NCI-H526 treated with DMSO at 0.1 percent for 48 hours (cell line): ENCODE measurements at regions not wholly inside any gene's neighbourhood (a gene's known extent, or its start where the extent isn't known, plus 50 kb on each side); places are given as distances from the start of the nearest gene placed in this dataset.

Experiments
- DNase-seq: peaks from one replicate; lab custom pipeline; 2025; lab: John Stamatoyannopoulos, UW

DNA sequence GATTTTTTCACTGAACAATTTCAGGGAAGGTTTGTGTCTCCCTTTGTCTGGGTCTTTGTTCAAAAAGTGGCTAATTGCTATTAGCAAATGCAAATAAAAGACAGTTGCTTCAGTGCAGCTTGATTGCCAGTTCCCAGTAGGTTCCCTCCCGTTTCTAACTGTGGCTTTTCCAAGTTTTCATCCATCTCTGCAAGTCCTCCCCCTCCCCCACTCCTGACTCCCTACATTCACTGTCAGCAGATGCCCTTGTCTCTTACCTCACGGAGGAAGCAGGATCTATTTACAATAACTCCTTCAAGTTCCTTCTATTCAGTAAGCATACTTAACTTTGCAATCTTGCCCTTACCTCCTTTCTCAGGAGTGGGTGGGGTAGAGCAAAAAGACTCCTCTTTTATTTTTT, 55.4 kb upstream of the SCEL start:
- no peak for DNase-seq

DNA sequence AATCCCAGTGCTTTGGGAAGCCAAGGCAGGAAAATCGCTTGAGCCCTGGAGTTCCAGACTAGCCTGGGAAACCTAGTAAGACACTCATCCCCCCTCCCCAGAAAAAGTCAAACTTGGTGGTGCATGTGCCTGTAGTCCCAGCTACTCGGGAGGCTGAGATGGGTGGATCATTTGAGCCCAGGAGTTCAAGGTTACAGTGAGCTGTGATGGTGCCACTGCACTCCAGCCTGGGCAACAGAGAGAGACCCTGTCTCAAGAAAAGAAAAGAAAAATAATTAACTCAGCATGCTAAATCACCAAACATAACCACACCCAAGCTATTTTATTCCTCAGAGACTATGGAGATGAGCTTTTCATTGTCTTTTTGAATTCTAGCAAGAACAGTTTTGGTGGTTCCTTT, 56.2 kb upstream of the SCEL start:
- no peak for DNase-seq

DNA sequence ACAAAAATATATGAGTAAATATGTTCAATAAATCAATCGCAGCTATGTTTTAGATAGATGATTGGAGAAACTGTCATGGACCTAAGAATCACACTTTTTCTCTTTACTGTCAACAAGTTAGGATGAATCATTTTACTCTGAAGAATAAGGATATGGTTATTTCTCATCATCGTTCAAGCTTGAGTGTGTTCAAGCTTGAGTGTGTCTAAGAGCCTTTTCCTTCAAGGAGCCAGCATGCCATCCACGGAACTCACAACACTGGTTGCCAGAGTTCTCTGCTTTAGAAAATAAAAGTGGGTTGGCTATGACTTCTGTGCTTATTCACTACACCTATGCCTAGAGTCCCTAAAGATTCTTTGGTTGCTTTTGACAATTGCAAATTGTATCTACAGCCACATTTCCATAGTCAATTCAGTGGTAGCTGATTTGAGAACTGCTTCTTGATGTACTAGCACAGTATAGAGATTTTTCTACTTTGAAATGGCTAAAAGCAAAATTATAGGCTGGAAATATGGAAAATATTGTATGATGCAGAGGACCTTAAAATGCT, 58.1 kb upstream of the SCEL start:
- DNase-seq = no peak

DNA sequence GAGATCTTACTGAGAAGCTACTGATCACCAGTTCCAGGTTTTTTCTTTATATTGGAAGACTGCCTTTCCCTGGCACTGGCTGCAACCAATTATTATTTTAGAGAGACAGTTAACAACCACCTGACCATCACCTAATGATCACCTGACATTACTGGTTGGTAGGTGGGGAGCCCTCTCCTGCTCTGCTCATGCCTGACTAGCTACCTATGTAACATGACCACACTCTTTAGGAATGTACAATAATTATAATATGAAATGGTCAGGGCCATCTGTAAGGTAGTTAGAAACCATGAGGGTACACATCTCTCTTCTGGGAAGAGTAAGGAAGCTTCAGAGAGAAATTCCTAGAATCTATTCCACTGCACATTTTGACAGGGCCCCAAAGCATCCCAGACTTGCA, 59.0 kb upstream of the SCEL start:
- DNase-seq = no peak

DNA sequence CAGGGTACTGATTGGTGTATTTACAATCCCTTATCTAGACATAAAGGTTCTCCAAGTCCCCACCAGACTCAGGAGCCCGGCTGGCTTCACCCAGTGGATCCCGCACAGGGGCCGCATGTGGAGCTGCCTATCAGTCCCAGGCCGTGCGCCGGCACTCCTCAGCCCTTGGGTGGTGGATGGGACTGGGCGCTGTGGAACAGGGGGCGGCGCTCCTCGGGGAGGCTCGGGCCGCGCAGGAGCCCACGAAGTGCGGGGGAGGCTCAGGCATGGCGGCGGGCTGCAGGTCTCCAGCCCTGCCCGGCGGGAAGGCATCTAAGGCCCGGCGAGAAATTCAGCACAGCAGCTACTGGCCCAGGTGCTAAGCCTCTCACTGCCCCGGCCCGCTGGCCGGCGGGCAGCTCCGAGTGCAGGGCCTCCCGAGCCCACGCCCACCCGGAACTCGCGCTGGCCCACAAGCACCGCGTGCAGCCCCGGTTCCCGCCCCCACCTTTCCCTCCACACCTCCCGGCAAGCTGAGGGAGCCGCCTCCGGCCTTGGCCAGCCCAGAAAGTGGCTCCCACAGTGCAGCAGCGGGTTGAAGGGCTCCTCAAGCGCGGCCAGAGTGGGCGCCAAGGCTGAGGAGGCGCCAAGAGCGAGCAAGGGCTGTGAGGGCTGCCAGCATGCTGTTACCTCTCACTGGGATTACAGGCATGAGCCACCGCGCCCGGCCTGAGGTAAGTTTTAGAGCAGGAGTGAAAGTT, 60.0 kb upstream of the SCEL start:
- DNase-seq = no peak

DNA sequence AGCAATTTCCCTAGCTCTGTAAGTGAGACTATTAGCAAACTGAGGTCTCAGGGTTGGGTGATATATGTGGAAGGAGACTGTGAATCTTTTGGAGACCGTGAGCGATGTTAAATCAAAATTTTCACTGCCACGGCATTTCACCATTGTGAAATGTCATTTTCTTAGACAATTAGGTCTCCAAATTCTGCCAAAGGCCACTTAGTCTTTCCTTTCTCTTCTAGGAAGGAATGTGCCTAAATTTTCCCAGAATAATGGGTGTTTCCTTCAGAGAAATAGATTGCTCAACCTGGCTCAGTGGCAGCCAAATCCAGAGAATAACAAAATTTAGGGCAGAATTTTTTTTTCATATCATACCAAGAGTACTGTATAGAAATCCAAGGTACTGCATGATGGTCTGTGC, 64.5 kb upstream of the SCEL start:
- DNase-seq = no peak

DNA sequence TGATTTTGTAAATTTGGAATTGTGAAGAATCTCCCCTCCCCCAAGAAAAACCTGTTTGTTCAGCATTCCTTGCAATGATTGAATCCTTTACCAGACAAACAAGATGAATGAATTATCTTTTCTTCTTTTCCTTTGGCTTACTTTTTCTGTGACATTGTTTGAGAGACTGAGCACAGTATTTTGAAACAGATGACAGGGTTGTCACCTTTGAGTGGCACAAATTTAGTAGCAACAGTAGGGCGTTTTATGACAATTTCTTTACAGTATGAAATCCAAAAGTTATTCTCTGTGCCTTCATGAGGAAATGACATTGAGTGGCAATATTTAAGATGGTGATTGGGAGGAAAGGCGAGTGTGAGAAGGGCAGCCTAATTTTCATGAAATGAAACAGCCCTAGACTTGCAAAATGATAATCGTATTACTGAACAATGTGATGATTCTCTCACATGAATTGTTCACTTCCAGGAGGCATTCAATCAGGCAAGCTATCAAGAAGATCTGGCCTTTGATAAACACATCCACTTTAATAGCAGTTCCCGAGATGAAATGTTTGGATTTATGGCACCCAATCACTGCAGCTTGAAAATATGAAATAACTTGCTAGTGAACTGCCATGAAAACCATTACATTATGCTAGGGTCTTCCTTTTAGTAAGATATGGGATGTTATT, 68.6 kb upstream of the SCEL start:
- DNase-seq = no peak

DNA sequence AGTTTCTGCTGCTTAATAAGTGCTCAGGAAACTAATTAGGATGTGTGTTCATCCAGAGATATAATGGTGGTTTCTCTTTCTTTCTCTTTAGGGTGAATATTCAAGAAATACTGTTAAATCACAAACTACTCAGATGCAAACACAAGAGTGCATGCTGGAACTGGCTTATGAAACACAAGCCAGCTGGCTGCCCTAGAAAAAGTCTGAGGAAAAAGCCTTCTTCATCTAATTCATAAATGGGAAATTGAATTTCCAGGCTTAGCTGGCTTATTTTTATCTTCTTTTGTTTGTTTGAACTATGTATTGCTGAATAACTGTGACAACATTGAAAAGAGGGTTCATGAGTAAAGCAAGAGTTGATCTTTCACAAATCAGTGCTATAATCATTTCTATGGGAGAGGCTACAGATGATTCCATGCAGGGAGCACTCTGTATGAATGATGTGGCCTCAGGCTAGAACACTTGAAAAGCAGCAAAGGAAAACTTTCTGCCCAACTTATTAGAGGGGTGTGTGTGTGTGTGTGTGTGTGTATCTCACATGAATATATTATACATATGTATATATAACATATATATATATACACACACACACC, 69.8 kb upstream of the SCEL start:
- DNase-seq = no peak

DNA sequence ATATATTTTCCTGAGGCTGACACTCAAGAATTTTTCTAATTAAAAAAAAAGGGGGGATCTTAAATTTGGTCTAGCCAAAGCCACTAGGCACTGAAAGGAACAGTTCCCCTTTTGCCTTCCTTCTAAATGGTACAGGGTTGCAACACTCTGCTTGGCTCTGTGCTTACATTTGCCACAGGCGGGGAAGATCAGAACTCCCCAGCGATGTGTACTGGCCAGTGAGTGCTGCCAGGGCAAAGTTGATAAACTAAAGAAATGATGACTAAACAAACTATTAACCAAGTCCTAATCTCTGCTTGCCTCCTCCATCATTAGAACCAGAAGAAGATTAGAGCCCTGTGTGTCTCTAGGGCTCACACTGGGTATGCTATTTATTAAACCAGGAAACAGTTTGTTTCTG, 75.3 kb upstream of the SCEL start:
- no peak for DNase-seq

DNA sequence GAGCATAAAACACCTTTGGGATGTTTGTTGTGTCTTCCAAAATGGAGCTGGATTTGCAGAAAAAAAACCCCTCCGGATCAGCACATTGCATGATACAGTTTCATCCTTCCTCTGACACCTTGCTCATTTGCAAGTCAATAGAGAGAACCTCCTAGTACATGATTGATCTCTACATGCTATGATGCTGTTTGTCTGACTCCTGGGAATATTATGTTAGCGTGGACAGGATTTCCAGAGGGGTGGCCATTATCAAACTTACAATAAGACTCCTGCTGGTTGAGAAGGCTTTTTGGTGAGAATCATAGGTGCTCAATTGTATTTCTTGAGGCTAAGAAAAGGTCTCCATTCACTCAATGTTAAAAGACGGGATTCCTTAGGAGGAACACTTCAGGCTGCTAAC, 75.9 kb upstream of the SCEL start:
- DNase-seq = no peak

DNA sequence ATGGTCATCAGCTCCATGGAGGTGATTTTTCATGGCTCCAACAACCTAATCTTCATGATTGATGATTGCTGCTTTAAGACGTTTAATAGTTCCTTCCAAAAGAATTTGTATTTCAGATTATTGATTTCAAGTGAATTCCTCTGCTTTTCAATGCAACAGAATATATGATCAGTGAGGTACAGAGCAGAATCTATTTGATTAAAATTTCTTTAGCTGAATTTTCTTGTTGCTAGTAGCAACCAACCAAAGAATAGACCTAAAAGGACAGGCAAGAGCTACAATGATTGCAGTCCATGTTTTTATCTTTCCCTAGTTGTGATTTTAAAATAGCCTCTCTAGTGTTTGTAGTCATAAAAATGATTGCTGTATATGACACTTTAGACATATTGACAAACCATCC, 76.8 kb upstream of the SCEL start:
- no peak for DNase-seq

DNA sequence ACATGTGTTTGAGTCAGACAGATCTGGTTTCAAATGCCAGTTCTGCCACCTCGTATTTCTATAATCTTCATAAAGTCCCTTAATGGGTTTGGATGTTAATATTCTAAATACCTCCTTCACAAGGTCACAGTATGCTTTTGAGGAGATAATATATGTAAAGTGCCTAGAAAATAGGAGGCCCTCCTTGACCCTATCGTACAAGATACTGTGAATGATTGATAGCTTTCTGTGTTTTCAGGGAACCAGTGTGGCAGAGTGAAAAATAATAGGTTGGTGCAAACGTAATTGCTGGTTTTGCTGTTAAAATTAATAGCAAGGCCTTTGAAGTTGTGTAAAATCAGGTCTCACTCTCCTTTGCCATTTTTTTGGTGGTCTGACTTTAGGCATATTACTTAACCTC, 77.5 kb upstream of the SCEL start:
- no peak for DNase-seq

DNA sequence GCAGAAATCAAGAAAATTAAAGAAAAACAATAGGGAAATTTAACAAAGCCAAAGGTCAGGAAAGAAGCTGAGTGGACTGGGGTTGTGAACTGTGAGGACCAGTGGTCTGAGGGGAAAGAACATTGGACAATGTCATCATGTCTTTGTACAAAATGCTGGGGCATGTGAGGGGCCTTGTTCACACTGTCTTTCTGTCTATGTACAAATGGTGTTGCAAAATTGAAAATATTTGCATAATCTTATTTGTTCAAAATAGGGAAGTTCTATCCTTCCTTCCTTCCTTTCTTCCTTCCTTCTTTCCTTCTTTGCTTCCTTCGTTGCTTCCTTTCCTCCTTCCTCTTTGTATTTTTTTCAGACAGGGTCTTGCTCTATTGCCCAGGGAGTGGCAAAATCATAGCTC, 79.2 kb upstream of the SCEL start:
- no peak for DNase-seq

DNA sequence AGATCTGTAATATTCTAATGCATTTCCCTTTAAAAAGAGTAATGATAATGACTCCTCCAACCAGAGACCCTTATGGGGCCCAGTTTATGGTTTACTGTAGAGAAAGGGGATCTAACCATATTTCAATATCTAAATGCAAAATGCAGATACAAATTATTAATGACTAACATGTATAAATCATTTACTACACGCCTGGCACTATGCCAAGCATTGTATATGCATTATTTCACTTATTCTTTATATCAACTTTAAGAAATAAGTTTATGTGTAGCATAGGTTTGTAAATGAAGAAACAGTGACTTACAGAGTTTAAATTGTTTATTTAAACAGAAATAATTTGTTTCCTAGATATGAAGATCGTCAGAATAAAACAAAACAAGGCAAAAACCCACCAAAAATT, 86.2 kb upstream of the SCEL start:
- no peak for DNase-seq

DNA sequence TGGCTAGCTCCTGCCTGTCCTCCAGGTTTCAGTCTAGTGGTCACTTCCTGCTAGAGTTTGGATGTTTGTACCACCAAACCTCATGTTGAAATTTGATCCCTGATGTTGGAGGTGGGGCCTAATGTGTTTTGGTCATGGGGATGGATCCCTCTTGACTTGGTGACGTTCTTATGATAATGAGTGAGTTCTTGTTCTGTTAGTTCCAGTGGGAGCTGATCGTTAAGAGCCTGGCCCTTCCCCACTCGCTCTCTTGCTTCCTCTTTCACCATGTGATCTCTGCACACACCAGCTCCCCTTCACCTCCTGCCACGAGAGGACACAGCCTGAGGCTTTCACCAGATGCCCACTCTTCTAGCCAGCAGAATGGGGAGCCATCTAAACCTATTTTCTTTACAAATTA, 86.8 kb upstream of the SCEL start:
- no peak for DNase-seq

DNA sequence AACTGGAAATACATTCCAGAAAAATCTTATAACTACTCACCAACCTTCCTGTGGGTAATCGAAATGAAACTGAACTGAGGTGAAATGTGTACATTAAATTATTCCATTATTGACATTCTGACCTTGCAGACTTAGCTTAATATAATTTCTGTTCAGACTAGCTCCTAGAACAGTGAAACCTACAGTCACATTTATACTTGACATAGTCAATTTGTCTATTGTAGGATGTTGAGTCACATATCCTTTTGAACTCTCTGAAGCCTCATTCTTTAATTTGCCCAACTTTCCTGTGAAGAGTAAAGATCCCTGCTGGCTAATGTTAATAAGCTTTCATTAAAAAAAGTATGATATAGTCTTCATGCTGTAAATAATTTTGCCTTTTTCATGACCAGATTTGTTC, 92.0 kb upstream of the SCEL start:
- DNase-seq = no peak

DNA sequence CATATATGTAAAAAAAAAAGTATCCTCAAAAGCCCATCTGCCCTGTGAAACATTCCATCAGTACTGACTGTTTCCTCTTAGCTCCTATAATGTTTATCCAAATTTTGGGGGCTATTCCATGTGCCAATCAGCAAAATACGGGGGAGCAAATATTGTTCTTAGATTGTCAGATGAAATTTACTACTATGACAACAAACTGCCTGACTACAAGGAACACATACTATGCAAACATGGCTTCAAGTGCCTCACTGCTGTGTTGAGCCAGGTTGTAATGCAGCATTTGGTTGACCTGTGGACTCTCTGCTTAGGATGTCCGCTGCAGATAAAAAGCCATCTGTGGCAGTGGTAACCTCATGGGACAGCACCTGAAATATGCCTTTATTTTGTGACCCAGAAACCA, 98.2 kb upstream of the SCEL start:
- no peak for DNase-seq

DNA sequence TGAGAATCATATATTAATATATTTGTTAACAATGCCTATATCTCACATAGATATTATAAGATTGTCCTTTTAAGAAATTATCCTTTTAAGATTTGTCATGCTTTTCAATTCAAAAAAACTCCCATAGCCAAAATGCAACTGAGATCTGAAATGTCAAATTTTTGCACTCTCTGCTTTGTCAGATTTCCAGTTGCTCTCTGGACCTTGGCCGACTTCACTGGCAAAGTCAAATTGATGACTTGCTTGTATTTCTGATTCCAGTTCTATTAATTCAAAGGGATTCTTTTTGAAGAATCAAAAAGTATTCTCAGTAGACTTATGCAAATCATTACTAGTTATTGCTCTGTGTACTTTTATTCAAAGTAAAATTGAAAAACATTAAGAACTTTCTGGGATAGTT, 101.2 kb upstream of the SCEL start:
- no peak for DNase-seq

DNA sequence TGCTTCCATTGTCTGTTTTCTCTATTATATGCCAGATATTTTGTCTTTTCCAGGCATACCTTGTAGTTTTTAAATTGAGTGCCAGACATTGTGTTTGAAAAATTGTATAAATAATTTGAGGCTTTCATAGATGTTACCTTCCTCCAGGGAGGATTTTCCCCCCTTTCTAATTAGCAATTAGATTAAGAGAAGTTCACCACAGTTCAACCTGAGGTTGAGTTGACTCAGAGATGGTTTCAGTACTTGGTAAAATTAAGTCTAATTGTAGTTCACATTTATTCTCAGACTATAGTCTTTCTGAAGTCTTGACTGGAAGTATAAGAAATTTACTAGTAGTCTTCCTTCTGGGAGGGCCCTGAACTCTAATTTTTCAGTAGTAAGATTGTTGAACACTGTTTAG, 104.1 kb upstream of the SCEL start:
- DNase-seq = no peak

DNA sequence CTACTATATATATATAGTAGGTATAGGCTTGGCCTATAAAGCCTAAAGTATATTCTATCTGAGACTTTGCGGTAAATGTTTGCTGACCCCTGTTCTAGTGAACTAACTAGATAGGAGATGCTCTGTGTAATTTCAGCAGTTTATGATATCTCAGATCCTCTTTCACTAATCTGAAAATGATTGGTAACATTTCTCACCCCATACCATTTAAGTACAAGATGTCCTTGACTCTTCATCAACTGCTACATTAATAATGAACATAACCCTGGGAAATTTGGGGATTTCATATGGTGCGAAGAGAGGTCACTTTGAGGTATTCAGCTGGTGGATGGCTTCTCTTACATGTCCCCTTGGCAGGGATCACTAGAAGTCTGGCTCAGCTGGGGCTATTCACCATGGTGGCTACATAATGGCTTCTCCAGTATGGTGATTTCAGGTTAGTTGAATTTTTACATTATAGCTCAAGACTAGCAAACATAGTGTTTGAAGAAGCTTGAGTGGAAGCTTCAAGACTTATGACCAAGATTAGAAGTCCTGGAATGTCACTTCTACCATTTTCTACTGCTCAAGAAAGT, 103.6 kb upstream of the MYCBP2 start:
- no peak for DNase-seq

DNA sequence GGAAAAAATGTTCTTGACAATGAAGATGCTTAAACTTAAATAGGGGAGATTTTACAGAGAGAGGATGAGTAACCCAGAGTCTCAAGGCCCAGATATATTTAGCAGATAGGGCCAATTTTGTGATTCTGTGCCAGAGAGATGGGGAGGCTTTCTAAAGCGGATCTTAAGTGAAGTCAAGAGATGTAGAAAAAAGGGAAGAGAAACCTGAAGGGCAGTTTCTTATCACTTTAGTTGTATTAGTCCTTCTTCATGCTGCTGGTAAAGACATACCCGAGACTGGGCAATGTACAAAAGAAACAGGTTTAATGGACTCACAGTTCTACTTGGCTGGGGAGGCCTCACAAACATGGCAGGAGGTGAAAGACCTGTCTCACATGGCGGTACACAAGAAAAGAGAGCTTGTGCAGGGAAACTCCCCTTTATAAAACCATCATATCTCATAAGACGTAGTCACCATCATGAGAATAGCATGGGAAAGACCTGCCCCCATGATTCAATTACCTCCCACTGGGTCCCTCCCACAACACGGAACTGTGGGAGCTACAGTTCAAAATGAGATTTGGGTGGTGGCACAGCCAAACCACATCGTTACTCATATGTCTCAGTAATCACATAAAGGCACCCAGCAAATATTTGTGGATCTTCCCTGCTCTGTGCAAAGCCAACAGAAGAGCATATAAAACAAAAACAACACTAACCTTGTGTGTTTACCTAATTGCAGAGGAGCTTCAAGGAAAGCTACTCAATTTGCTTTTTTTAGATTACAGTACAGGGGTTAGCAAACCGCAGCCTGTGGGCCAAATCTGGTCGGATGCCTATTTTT, 102.6 kb upstream of the MYCBP2 start:
- DNase-seq = no peak

DNA sequence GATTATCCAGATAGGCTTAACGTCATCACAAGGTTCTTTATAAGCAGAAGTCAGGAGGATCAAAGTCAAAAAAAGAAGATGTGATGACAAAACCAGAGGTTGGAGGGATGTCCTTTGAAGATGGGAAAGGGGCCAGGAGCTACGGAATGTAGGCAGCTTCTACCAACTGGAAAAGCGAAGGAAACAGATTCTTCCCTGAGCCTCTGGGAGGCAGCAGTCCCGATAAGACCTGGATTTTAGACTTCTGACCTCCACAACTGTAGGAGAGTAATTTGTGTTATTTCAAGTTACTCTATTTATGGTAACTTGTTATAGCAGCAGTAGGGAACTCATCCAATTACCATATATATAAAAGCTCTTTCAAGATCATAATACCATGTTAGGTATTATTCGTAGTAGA, 98.8 kb upstream of the MYCBP2 start:
- DNase-seq = no peak
